Inflammatory macrophage treated with lipopolysaccharide for 1 hour (primary cell): ENCODE measurements at regions not wholly inside any gene's neighbourhood (a gene's known extent, or its start where the extent isn't known, plus 50 kb on each side); places are given as distances from the start of the nearest gene placed in this dataset.
"Not testable (repeated sequence)": the region's sequence is repeated elsewhere in the genome, so short reads cannot be mapped to it uniquely, and the experiment has no call there.

ENCODE experiments used
- DNase-seq, 2 donors: peaks; one replicate each; pipeline ENCODE4 v3.0.0-alpha.2; 2020 to 2022

- no peak for DNase-seq
Observed at GRCh38 chr5:27491047-27491446, 452.7 kb upstream of the CDH9 start.

GRCh38 chr5:27489701-27490100 lies 451.3 kb upstream of the CDH9 start:
- DNase-seq, result no peak

- DNase-seq, result no peak
Observed at GRCh38 chr5:27482663-27483062, 444.3 kb upstream of the CDH9 start.

GRCh38 chr5:27479859-27480258 lies 441.5 kb upstream of the CDH9 start:
- DNase-seq, result no peak

- no peak for DNase-seq
Observed at GRCh38 chr5:27477550-27477949, 439.2 kb upstream of the CDH9 start.

- no peak for DNase-seq
Observed at GRCh38 chr5:27476356-27476988, 438.1 kb upstream of the CDH9 start.

GRCh38 chr5:27475063-27475462 lies 436.7 kb upstream of the CDH9 start:
- DNase-seq, result no peak

- no peak for DNase-seq
Observed at GRCh38 chr5:27474395-27474794, 436.0 kb upstream of the CDH9 start.

GRCh38 chr5:27474047-27474309 lies 435.6 kb upstream of the CDH9 start:
- DNase-seq, result no peak

GRCh38 chr5:27473307-27474046 lies 435.1 kb upstream of the CDH9 start:
- no peak for DNase-seq

- no peak for DNase-seq
Observed at GRCh38 chr5:27472871-27473270, 434.5 kb upstream of the CDH9 start.

- DNase-seq, result no peak
Observed at GRCh38 chr5:27472000-27472763, 433.8 kb upstream of the CDH9 start.

GRCh38 chr5:27466959-27467358 lies 428.6 kb upstream of the CDH9 start:
- no peak for DNase-seq

GRCh38 chr5:27465140-27465539 lies 426.8 kb upstream of the CDH9 start:
- DNase-seq, result no peak

GRCh38 chr5:27463446-27464149 lies 425.2 kb upstream of the CDH9 start:
- DNase-seq, result no peak

- no peak for DNase-seq
Observed at GRCh38 chr5:27462936-27463335, 424.6 kb upstream of the CDH9 start.

- no peak for DNase-seq
Observed at GRCh38 chr5:27458287-27458686, 419.9 kb upstream of the CDH9 start.

- no peak for DNase-seq
Observed at GRCh38 chr5:27451377-27451776, 413.0 kb upstream of the CDH9 start.

GRCh38 chr5:27450607-27451006 lies 412.2 kb upstream of the CDH9 start:
- no peak for DNase-seq

GRCh38 chr5:27439383-27439782 lies 401.0 kb upstream of the CDH9 start:
- not testable (repeated sequence) for DNase-seq

GRCh38 chr5:27437594-27438200 lies 399.3 kb upstream of the CDH9 start:
- DNase-seq, result no peak

- DNase-seq, result no peak
Observed at GRCh38 chr5:27434335-27434734, 395.9 kb upstream of the CDH9 start.

GRCh38 chr5:27414099-27414498 lies 375.7 kb upstream of the CDH9 start:
- DNase-seq, result no peak
